ENCODE measurements at regions not wholly inside any gene's neighbourhood (a gene's known extent, or its start where the extent isn't known, plus 50 kb on each side); places are given as distances from the start of the nearest gene placed in this dataset.
"Not testable (repeated sequence)": the region's sequence is repeated elsewhere in the genome, so short reads cannot be mapped to it uniquely, and the experiment has no call there.

DNA sequence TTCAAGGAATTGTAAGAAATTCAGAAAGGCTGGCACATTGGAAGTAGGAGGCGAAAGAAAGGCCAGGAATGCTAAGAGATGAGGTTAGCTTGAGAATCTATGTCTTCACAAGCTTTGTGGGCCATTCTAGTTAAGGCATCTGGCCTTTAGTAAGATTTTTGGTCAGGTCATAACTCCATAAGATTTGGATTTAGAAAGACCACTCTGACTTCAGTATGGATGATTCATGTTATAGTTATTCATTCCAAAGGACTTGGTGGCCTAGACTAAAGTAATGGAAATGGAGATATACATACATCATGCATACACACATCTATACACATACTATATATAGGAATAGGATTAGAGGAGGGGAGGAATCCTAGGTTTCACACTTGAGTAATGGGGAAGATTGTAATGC, 77.5 kb downstream of the SEPTIN7 start:
- H3K27ac Mint-ChIP-seq, result no peak overlapping the region
- no peak overlapping the region for H3K4me2 ChIP-seq
- peaks cover 14% of the 10 kb centered on the region for H3K36me3 Mint-ChIP-seq

DNA sequence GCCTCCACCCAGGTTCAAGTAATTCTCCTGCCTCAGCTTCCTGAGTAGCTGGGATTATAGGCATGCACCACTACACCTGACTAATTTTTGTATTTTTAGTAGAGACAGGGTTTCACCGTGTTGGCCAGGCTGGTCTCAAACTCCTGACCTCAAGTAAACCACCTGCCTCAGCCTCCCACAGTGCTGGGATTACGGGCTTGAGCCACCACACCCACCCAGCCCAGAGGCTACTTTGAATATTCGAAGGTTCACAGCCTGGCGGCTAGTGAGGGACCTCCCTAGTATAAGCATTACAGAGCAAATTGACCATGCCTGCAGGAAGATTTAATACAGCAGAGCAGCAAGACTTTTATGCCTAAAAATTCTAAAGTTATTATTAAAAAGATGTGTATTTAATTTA, 86.6 kb downstream of the SEPTIN7 start:
- H3K4me3 ChIP-seq; H3K27me3 ChIP-seq; H3K4me2 ChIP-seq; H3K27ac Mint-ChIP-seq; H3K4me3 Mint-ChIP-seq; H3K9me3 Mint-ChIP-seq; H4K20me1 ChIP-seq (ENCODE audit: low read depth); H3K4me1 Mint-ChIP-seq; H3F3A ChIP-seq (ENCODE audit: low read depth); H3K27me3 Mint-ChIP-seq (ENCODE audit: insufficient read depth, low read depth); H2AFZ ChIP-seq (replicated peaks); H3K79me2 ChIP-seq (ENCODE audit: low read depth); H3K36me3 ChIP-seq; H3K27ac ChIP-seq; H3K4me1 ChIP-seq; H3K9ac ChIP-seq; DNase-seq (ENCODE audit: low spot score); H3K9me3 ChIP-seq (ENCODE audit: low read depth): not testable (repeated sequence)
- H3K36me3 Mint-ChIP-seq, result peaks cover 40% of the 10 kb centered on the region

More for the DNA sequence above, 77.5 kb downstream of the SEPTIN7 start:
- Histone ChIP-seq H2AFZ (replicated peaks) (no peak overlapping the region), H3F3A (ENCODE audit: low read depth) (no peaks in the 10 kb centered on the region), H3K27me3 (no peaks in the 10 kb centered on the region), H3K4me1 (no peaks in the 10 kb centered on the region), H3K4me3 (no peak overlapping the region), H3K36me3 (no peaks in the 10 kb centered on the region), H3K79me2 (ENCODE audit: low read depth) (no peaks in the 10 kb centered on the region), H3K9me3 (ENCODE audit: low read depth) (no peaks in the 10 kb centered on the region), H3K9ac (no peak overlapping the region), H4K20me1 (ENCODE audit: low read depth) (no peaks in the 10 kb centered on the region), H3K27ac (no peak overlapping the region)
- Mint-ChIP-seq H3K9me3 (no peaks in the 10 kb centered on the region), H3K4me1 (no peaks in the 10 kb centered on the region), H3K27me3 (ENCODE audit: insufficient read depth, low read depth) (no peaks in the 10 kb centered on the region), H3K4me3 (no peak overlapping the region)
- DNase-seq (ENCODE audit: low spot score), result no peak
- TF ChIP-seq CTCF (IDR thresholded peaks at IDR 0.05) (no peak), EZH2 (IDR thresholded peaks at IDR 0.05) (no peak), EZH2phosphoT487 (IDR thresholded peaks at IDR 0.05) (no peak)

GRCh38 chr7:35889001-35889400, 88.1 kb downstream of the SEPTIN7 start:
- DNase-seq (ENCODE audit: low spot score), result no peak
- Histone ChIP-seq H3K9me3 (ENCODE audit: low read depth) (no peaks in the 10 kb centered on the region), H3F3A (ENCODE audit: low read depth) (no peaks in the 10 kb centered on the region), H3K36me3 (peaks cover 4% of the 10 kb centered on the region), H4K20me1 (ENCODE audit: low read depth) (no peaks in the 10 kb centered on the region), H3K9ac (no peak overlapping the region), H3K4me2 (no peak overlapping the region), H3K4me1 (no peaks in the 10 kb centered on the region), H3K27me3 (no peaks in the 10 kb centered on the region), H3K79me2 (ENCODE audit: low read depth) (no peaks in the 10 kb centered on the region), H3K27ac (no peak overlapping the region), H2AFZ (replicated peaks) (no peak overlapping the region), H3K4me3 (no peak overlapping the region)
- Mint-ChIP-seq H3K36me3 (peaks cover 44% of the 10 kb centered on the region), H3K4me3 (no peak overlapping the region), H3K9me3 (no peaks in the 10 kb centered on the region), H3K4me1 (no peaks in the 10 kb centered on the region), H3K27ac (no peak overlapping the region), H3K27me3 (ENCODE audit: insufficient read depth, low read depth) (peaks cover 2% of the 10 kb centered on the region)
- TF ChIP-seq CTCF (IDR thresholded peaks at IDR 0.05) (no peak), EZH2phosphoT487 (IDR thresholded peaks at IDR 0.05) (no peak), EZH2 (IDR thresholded peaks at IDR 0.05) (no peak)

DNA sequence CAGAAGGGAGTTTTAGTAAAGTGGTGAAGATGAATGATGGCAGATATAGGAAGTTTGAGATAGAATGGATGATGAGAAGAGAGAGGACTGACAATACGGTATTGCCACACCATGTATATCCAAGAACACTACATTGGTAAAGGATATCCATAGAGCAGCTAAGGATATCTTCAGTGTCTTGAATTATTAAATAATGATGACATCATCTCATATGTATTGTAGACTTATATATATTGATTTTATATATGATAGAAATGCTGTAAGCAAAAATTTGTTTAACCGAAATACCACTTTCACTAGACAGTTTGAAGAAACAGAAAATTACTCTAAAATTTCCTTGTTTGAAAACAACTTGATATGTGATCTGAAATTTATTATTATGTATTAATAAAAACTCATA, 89.0 kb downstream of the SEPTIN7 start:
- no peaks in the 10 kb centered on the region for H3K79me2 ChIP-seq (ENCODE audit: low read depth)
- Mint-ChIP-seq H3K27ac (no peak overlapping the region), H3K4me3 (no peak overlapping the region), H3K36me3 (peaks cover 45% of the 10 kb centered on the region), H3K27me3 (ENCODE audit: insufficient read depth, low read depth) (peaks cover 2% of the 10 kb centered on the region), H3K9me3 (no peaks in the 10 kb centered on the region), H3K4me1 (no peaks in the 10 kb centered on the region)
- no peaks in the 10 kb centered on the region for H3K9me3 ChIP-seq (ENCODE audit: low read depth)
- no peaks in the 10 kb centered on the region for H4K20me1 ChIP-seq (ENCODE audit: low read depth)
- no peak overlapping the region for H3K4me2 ChIP-seq
- H3K4me1 ChIP-seq, result no peaks in the 10 kb centered on the region
- H3K27ac ChIP-seq, result no peak overlapping the region
- H3K27me3 ChIP-seq, result no peaks in the 10 kb centered on the region
- no peak overlapping the region for H2AFZ ChIP-seq (replicated peaks)
- no peak for DNase-seq (ENCODE audit: low spot score)
- no peak overlapping the region for H3K4me3 ChIP-seq
- H3F3A ChIP-seq (ENCODE audit: low read depth), result no peaks in the 10 kb centered on the region
- no peak overlapping the region for H3K9ac ChIP-seq
- peaks cover 8% of the 10 kb centered on the region for H3K36me3 ChIP-seq
- TF ChIP-seq CTCF (IDR thresholded peaks at IDR 0.05), result no peak
- TF ChIP-seq EZH2 (IDR thresholded peaks at IDR 0.05), result no peak
- no peak for TF ChIP-seq EZH2phosphoT487 (IDR thresholded peaks at IDR 0.05)

Data from neural progenitor cell (in vitro differentiated cells).